Nephron progenitor cell (in vitro differentiated cells): ENCODE measurements at regions not wholly inside any gene's neighbourhood (a gene's known extent, or its start where the extent isn't known, plus 50 kb on each side); places are given as distances from the start of the nearest gene placed in this dataset.

ENCODE experiments used
- DNase-seq: peaks from one replicate; pipeline ENCODE4 v3.0.0; 2021
- H3K27ac Mint-ChIP-seq: 2 replicates; pipeline ENCODE4 v1.8.0; 2021; ENCODE audit warnings: mild to moderate bottlenecking, moderate library complexity, mixed read lengths
- H3K27me3 Mint-ChIP-seq: 2 replicates; pipeline ENCODE4 v1.8.0; 2021; ENCODE audit warnings: mild to moderate bottlenecking, low read depth, mixed read lengths; ENCODE audit not compliant: poor library complexity
- H3K36me3 Mint-ChIP-seq: 2 replicates; pipeline ENCODE4 v1.8.0; 2021; ENCODE audit warnings: low read depth, mixed read lengths
- H3K4me1 Mint-ChIP-seq: 2 replicates; pipeline ENCODE4 v1.8.0; 2021; ENCODE audit warnings: mixed read lengths
- H3K4me3 Mint-ChIP-seq: 2 replicates; pipeline ENCODE4 v1.8.0; 2021; ENCODE audit warnings: mild to moderate bottlenecking, moderate library complexity, mixed read lengths
- H3K9me3 Mint-ChIP-seq: 2 replicates; pipeline ENCODE4 v1.8.0; 2021; ENCODE audit warnings: mild to moderate bottlenecking, moderate library complexity, mixed read lengths
- TF ChIP-seq, protein P1 (sequence below): fragments of 200-600 bp; sonication (generic); IDR thresholded peaks from 2 replicates; pipeline ENCODE4 v1.5.0; 2021; ENCODE audit warnings: antibody characterized with exemption

DNA sequence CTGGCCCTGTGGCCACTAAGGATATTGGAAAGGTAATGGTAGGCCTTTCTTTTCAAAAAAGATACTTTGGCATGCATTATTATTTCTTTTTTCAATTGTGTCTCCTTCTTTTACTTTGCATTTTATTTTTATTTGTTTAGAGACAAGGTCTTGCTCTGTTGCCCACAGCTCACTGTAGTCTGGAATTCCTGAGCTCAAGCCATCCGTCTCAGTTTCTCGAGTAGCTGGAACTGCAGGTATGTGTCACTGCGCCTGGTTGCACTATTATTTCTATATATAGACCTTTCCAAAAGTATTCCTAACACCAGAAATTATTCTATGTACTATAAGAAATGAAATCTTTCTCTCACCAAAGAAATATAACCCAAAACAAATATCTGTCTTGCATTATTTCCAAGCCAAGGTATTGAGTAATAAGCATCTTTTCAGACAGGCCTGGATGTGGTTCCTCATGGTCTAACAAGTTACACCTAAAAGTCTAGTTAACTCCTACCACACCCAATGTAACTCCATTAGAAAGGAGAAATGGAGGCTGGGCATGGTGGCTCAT is 500.8 kb upstream of the ANKRD30A start:
- no peak overlapping the region for H3K27ac Mint-ChIP-seq
- no peaks in the 10 kb centered on the region for H3K4me1 Mint-ChIP-seq
- DNase-seq: no peak
- H3K9me3 Mint-ChIP-seq: peaks cover 18% of the 10 kb centered on the region
- no peak overlapping the region for H3K4me3 Mint-ChIP-seq
- TF ChIP-seq, protein P1, sequence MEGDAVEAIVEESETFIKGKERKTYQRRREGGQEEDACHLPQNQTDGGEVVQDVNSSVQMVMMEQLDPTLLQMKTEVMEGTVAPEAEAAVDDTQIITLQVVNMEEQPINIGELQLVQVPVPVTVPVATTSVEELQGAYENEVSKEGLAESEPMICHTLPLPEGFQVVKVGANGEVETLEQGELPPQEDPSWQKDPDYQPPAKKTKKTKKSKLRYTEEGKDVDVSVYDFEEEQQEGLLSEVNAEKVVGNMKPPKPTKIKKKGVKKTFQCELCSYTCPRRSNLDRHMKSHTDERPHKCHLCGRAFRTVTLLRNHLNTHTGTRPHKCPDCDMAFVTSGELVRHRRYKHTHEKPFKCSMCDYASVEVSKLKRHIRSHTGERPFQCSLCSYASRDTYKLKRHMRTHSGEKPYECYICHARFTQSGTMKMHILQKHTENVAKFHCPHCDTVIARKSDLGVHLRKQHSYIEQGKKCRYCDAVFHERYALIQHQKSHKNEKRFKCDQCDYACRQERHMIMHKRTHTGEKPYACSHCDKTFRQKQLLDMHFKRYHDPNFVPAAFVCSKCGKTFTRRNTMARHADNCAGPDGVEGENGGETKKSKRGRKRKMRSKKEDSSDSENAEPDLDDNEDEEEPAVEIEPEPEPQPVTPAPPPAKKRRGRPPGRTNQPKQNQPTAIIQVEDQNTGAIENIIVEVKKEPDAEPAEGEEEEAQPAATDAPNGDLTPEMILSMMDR: no peak
- no peaks in the 10 kb centered on the region for H3K27me3 Mint-ChIP-seq
- no peaks in the 10 kb centered on the region for H3K36me3 Mint-ChIP-seq

DNA sequence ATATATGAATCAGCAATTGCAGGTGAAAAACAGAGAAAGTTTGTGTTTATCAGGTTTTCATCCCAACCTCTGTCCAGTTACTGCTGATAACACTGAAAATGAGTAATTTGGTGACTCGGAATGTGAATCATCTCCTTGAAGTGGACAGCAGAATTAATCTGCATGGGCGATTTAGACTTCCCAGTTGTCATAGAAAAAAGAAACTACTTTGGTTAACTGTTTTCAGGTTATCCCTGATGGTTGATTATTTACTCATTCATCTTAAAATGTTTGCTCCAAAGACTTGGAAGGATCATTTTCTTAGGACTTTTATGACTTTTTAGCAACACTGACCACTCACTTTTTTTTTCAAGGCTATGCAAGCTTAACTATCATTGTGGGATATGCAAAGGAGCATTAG is 504.1 kb upstream of the ANKRD30A start:
- H3K27ac Mint-ChIP-seq: no peak overlapping the region
- no peaks in the 10 kb centered on the region for H3K27me3 Mint-ChIP-seq
- no peaks in the 10 kb centered on the region for H3K36me3 Mint-ChIP-seq
- TF ChIP-seq, protein P1: no peak
- peaks cover 18% of the 10 kb centered on the region for H3K9me3 Mint-ChIP-seq
- DNase-seq: no peak
- H3K4me1 Mint-ChIP-seq: no peaks in the 10 kb centered on the region
- H3K4me3 Mint-ChIP-seq: no peak overlapping the region

DNA sequence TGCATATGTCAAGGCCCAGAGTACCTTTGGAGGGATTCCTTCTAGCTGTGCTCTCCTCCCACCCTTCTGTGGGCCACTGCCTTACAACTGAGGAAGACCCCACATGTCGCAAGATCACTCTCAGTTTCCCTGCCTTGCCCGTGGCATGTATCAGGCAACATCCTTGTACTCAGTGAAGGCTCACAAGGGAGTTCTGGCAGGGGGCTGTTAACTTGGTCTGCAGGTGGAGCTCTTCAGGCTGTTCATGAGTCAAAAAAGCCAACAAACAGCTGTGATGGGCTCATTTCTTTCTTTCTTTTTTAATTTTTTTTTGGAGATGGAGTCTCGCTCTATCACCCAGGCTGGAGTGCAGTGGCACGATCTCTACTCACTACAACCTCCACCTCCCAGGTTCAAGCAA is 513.0 kb upstream of the ANKRD30A start:
- Mint-ChIP-seq H3K27ac (no peak overlapping the region), H3K36me3 (no peaks in the 10 kb centered on the region), H3K9me3 (no peaks in the 10 kb centered on the region), H3K4me3 (no peak overlapping the region), H3K4me1 (no peaks in the 10 kb centered on the region), H3K27me3 (no peaks in the 10 kb centered on the region)
- TF ChIP-seq, protein P1: no peak
- DNase-seq: no peak

DNA sequence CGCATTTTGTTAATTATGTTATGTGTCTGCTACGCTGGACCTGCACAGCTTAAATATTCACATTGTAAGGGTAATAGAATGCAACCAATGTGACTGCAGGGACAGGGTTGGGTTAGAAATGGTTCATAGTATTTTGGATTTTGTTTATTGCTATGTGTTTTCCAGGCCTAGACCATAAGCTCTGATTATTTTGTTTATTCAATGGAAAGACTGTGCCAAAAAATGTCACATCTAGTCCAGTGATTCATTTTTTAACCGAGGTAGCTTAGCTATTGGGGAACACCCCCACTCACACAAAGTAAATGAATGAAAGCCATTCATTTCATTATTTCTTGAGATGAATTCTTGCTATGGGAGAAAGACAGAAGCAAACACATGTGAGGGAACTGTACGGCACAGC is 516.5 kb upstream of the ANKRD30A start:
- H3K27ac Mint-ChIP-seq: no peak overlapping the region
- TF ChIP-seq, protein P1: no peak

DNA sequence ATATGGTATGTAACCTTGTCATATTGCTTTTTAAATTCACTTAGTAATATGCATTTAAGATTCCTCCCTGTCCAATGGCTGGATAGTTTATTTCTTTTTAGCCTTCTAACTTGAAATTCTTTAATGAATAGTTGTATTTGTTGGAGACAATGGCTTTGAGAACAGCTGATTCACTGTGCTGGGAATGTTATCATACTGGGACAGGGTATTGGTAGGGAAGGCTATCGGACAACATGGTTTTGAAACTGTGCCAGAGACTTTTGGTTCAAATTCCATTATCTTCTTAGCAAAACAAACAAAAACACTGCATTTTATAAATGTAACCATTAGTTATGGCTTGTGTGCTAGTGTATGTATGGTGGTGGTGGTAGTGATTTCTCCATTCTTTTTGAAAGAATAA is 517.1 kb upstream of the ANKRD30A start:
- H3K27me3 Mint-ChIP-seq: no peaks in the 10 kb centered on the region
- no peak overlapping the region for H3K4me3 Mint-ChIP-seq
- TF ChIP-seq, protein P1: no peak
- no peak for DNase-seq
- H3K36me3 Mint-ChIP-seq: no peaks in the 10 kb centered on the region
- H3K4me1 Mint-ChIP-seq: no peaks in the 10 kb centered on the region
- no peaks in the 10 kb centered on the region for H3K9me3 Mint-ChIP-seq
- no peak overlapping the region for H3K27ac Mint-ChIP-seq

More for the DNA sequence above, 516.5 kb upstream of the ANKRD30A start:
- no peak overlapping the region for H3K4me3 Mint-ChIP-seq
- no peaks in the 10 kb centered on the region for H3K27me3 Mint-ChIP-seq
- no peak for DNase-seq
- H3K36me3 Mint-ChIP-seq: no peaks in the 10 kb centered on the region
- no peaks in the 10 kb centered on the region for H3K4me1 Mint-ChIP-seq
- no peaks in the 10 kb centered on the region for H3K9me3 Mint-ChIP-seq

DNA sequence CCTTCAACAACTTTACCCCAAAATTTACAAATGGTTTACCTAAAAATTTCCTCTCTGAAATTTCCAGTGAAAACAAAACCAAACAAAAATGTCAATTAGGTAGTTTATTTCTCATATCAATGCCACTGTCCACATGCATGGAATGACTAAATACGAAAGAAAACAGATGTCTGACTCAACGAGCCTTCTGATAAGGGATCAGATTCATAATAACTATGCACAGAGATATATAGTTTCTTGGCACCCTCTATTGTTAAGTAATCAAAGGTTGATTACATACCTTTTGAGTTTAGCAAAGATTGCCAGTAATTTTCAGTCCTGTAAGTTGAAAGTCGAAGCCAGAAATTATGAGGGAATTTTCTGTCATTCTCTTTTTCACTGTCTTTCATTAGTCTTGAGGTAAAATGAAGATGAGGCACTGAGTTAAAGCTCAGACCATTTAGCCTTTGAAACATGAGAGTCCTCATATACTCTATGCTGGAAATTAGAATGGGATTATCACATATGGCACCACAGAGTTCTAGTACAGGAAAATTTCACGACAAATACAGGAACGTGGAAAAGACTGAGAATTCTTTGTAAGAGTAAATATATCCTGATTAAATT is 519.1 kb upstream of the ANKRD30A start:
- Mint-ChIP-seq H3K27me3 (peaks cover under 1% of the 10 kb centered on the region), H3K9me3 (no peaks in the 10 kb centered on the region), H3K36me3 (no peaks in the 10 kb centered on the region), H3K4me1 (no peaks in the 10 kb centered on the region), H3K4me3 (no peak overlapping the region), H3K27ac (no peak overlapping the region)
- no peak for DNase-seq
- TF ChIP-seq, protein P1: no peak
